ENCODE measurements at regions not wholly inside any gene's neighbourhood (a gene's known extent, or its start where the extent isn't known, plus 50 kb on each side); places are given as distances from the start of the nearest gene placed in this dataset.

DNA sequence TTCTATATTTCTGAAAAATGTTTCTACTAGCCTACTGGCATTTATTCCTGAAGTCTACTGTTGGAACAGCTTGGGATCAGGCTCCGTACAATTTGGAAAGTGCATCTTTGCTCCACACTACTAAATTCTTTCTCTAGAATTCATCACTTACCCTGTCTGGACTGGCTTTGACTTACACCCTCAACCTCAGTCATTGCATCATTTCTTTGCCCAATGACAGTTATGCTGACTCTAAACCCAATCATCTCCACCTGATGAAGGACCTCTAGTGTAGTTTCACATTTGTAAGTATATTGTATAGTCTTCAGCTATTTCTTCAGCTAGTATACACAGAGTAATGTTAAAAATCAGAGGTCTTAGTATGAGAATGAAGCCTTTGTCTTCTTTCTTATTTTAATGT, 359.6 kb upstream of the MC4R start:
- no peak overlapping the region for H3K27ac ChIP-seq (ENCODE audit: low read depth, low read length)
- no peaks in the 10 kb centered on the region for H4K20me1 ChIP-seq (ENCODE audit: insufficient read depth, low read length)
- no peaks in the 10 kb centered on the region for H3K79me2 ChIP-seq (ENCODE audit: insufficient read depth, low read length)
- no peaks in the 10 kb centered on the region for H3K9me3 ChIP-seq (ENCODE audit: insufficient read depth, low read depth, low read length)
- Mint-ChIP-seq H3K36me3 (ENCODE audit: low read depth, unreplicated experiment) (no peaks in the 10 kb centered on the region), H3K4me3 (ENCODE audit: unreplicated experiment) (no peak overlapping the region), H3K9me3 (ENCODE audit: unreplicated experiment) (no peaks in the 10 kb centered on the region), H3K4me1 (ENCODE audit: low read depth, unreplicated experiment) (no peaks in the 10 kb centered on the region), H3K27me3 (ENCODE audit: low read depth, unreplicated experiment) (peaks cover 2% of the 10 kb centered on the region), H3K27ac (ENCODE audit: unreplicated experiment) (no peak overlapping the region)
- no peak for TF ChIP-seq EZH2 (IDR thresholded peaks at IDR 0.05; ENCODE audit: insufficient read depth, low read length)
- TF ChIP-seq, protein P1, sequence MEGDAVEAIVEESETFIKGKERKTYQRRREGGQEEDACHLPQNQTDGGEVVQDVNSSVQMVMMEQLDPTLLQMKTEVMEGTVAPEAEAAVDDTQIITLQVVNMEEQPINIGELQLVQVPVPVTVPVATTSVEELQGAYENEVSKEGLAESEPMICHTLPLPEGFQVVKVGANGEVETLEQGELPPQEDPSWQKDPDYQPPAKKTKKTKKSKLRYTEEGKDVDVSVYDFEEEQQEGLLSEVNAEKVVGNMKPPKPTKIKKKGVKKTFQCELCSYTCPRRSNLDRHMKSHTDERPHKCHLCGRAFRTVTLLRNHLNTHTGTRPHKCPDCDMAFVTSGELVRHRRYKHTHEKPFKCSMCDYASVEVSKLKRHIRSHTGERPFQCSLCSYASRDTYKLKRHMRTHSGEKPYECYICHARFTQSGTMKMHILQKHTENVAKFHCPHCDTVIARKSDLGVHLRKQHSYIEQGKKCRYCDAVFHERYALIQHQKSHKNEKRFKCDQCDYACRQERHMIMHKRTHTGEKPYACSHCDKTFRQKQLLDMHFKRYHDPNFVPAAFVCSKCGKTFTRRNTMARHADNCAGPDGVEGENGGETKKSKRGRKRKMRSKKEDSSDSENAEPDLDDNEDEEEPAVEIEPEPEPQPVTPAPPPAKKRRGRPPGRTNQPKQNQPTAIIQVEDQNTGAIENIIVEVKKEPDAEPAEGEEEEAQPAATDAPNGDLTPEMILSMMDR (IDR thresholded peaks at IDR 0.05; ENCODE audit: insufficient read depth, low read depth, low read length) = no peak
- H2AFZ ChIP-seq (ENCODE audit: low read depth, low read length) = no peak overlapping the region
- no peak overlapping the region for H3K4me2 ChIP-seq (ENCODE audit: low read length)
- no peak overlapping the region for H3K4me3 ChIP-seq (ENCODE audit: insufficient read depth, low read depth, low read length)
- H3K4me1 ChIP-seq (ENCODE audit: insufficient read depth, low read length) = no peaks in the 10 kb centered on the region
- no peaks in the 10 kb centered on the region for H3K36me3 ChIP-seq (ENCODE audit: insufficient read depth, low read length)
- FAIRE-seq = no peak
- DNase-seq (ENCODE audit: low read depth) = no peak
- H3K9ac ChIP-seq (ENCODE audit: low read length) = no peak overlapping the region
- H3K27me3 ChIP-seq (ENCODE audit: insufficient read depth, low read length) = no peaks in the 10 kb centered on the region

DNA sequence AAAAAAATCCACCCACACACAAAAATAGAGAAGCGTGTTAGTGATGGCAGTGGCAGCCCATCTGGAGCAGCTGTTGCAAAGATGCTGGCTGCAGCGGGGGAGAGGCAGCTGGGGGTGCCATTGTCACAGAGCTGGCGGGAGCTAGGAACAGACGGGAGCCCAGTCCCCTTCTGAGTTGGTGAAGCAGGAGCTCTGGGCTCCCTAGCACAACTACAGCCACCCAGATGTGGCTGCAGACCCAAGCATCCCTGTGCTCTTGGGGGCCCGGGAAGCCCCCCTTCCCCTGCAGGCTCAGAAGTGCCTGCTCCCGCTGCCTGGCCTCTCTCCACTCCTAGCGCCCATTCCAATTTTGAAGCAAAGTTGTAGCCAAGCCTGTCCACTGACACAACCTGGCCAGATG, 366.6 kb upstream of the MC4R start:
- DNase-seq (ENCODE audit: low read depth) = no peak
- no peak for FAIRE-seq

DNA sequence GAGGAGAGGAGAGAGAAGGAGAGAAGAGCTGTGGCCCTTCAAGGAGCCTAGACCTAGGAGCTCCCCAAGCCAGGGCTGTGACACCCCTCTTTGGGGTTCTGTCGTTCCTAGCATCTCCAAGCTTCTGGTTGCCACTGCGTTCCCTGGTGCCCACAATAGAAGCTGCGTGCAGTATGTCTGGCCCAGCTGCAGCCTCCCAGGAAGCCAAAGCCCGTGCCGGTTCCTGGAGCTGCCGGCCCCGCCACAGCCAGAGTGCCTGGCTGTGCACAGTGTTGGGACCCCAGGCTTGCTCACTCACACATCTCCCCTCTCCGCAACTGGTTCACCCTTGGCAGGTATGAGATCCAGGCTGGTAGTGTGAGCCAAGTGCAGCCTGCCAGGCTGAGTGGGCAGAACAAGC, 367.7 kb upstream of the MC4R start:
- H4K20me1 ChIP-seq (ENCODE audit: insufficient read depth, low read length) = no peaks in the 10 kb centered on the region
- H3K36me3 ChIP-seq (ENCODE audit: insufficient read depth, low read length) = no peaks in the 10 kb centered on the region
- H3K4me3 Mint-ChIP-seq (ENCODE audit: unreplicated experiment) = no peak overlapping the region
- no peaks in the 10 kb centered on the region for H3K27me3 ChIP-seq (ENCODE audit: insufficient read depth, low read length)
- no peaks in the 10 kb centered on the region for H3K9me3 Mint-ChIP-seq (ENCODE audit: unreplicated experiment)
- no peaks in the 10 kb centered on the region for H3K4me1 ChIP-seq (ENCODE audit: insufficient read depth, low read length)
- no peak overlapping the region for H3K27ac Mint-ChIP-seq (ENCODE audit: unreplicated experiment)
- no peak overlapping the region for H3K4me2 ChIP-seq (ENCODE audit: low read length)
- H3K27me3 Mint-ChIP-seq (ENCODE audit: low read depth, unreplicated experiment) = no peaks in the 10 kb centered on the region
- no peak for FAIRE-seq
- H3K36me3 Mint-ChIP-seq (ENCODE audit: low read depth, unreplicated experiment) = no peaks in the 10 kb centered on the region
- H3K79me2 ChIP-seq (ENCODE audit: insufficient read depth, low read length) = no peaks in the 10 kb centered on the region
- no peak overlapping the region for H3K4me3 ChIP-seq (ENCODE audit: insufficient read depth, low read depth, low read length)
- H3K27ac ChIP-seq (ENCODE audit: low read depth, low read length) = no peak overlapping the region
- no peak overlapping the region for H3K9ac ChIP-seq (ENCODE audit: low read length)
- no peak overlapping the region for H2AFZ ChIP-seq (ENCODE audit: low read depth, low read length)
- TF ChIP-seq, protein P1 (IDR thresholded peaks at IDR 0.05; ENCODE audit: insufficient read depth, low read depth, low read length) = no peak
- TF ChIP-seq EZH2 (IDR thresholded peaks at IDR 0.05; ENCODE audit: insufficient read depth, low read length) = no peak
- H3K4me1 Mint-ChIP-seq (ENCODE audit: low read depth, unreplicated experiment) = no peaks in the 10 kb centered on the region
- H3K9me3 ChIP-seq (ENCODE audit: insufficient read depth, low read depth, low read length) = no peaks in the 10 kb centered on the region
- DNase-seq (ENCODE audit: low read depth) = no peak

More for the DNA sequence above, 366.6 kb upstream of the MC4R start:
- no peaks in the 10 kb centered on the region for H3K79me2 ChIP-seq (ENCODE audit: insufficient read depth, low read length)
- Mint-ChIP-seq H3K27me3 (ENCODE audit: low read depth, unreplicated experiment) (no peaks in the 10 kb centered on the region), H3K36me3 (ENCODE audit: low read depth, unreplicated experiment) (no peaks in the 10 kb centered on the region), H3K4me3 (ENCODE audit: unreplicated experiment) (no peak overlapping the region), H3K4me1 (ENCODE audit: low read depth, unreplicated experiment) (no peaks in the 10 kb centered on the region), H3K27ac (ENCODE audit: unreplicated experiment) (no peak overlapping the region), H3K9me3 (ENCODE audit: unreplicated experiment) (no peaks in the 10 kb centered on the region)
- TF ChIP-seq, protein P1 (IDR thresholded peaks at IDR 0.05; ENCODE audit: insufficient read depth, low read depth, low read length) = no peak
- TF ChIP-seq EZH2 (IDR thresholded peaks at IDR 0.05; ENCODE audit: insufficient read depth, low read length) = no peak
- H3K4me2 ChIP-seq (ENCODE audit: low read length) = no peak overlapping the region
- H4K20me1 ChIP-seq (ENCODE audit: insufficient read depth, low read length) = no peaks in the 10 kb centered on the region
- H3K9me3 ChIP-seq (ENCODE audit: insufficient read depth, low read depth, low read length) = no peaks in the 10 kb centered on the region
- no peak overlapping the region for H3K27ac ChIP-seq (ENCODE audit: low read depth, low read length)
- H3K27me3 ChIP-seq (ENCODE audit: insufficient read depth, low read length) = no peaks in the 10 kb centered on the region
- H3K36me3 ChIP-seq (ENCODE audit: insufficient read depth, low read length) = no peaks in the 10 kb centered on the region
- no peak overlapping the region for H3K9ac ChIP-seq (ENCODE audit: low read length)
- H2AFZ ChIP-seq (ENCODE audit: low read depth, low read length) = no peak overlapping the region
- no peak overlapping the region for H3K4me3 ChIP-seq (ENCODE audit: insufficient read depth, low read depth, low read length)
- no peaks in the 10 kb centered on the region for H3K4me1 ChIP-seq (ENCODE audit: insufficient read depth, low read length)

All from astrocyte (in vitro differentiated cells and primary cell).